ENCODE measurements at regions not wholly inside any gene's neighbourhood (a gene's known extent, or its start where the extent isn't known, plus 50 kb on each side); places are given as distances from the start of the nearest gene placed in this dataset.

GRCh38 chr15:47027322-47027946, 689.9 kb upstream of the SEMA6D start:
- Histone ChIP-seq H2AFZ (ENCODE audit: insufficient read depth, low read depth, low read length, poor library complexity, severe bottlenecking) (no peak overlapping the region), H3K79me2 (ENCODE audit: control insufficient read depth, insufficient read depth, low read length) (no peaks in the 10 kb centered on the region), H3K4me1 (ENCODE audit: control insufficient read depth in 2 of 2, insufficient read depth in 2 of 2, low read length in 2 of 2) (no peaks in the 10 kb centered on the region), H3K36me3 (replicated peaks in 1 of 2; ENCODE audit: control extremely low read depth in 1 of 2, control insufficient read depth in 1 of 2, extremely low read depth in 1 of 2, insufficient read depth in 2 of 2, low read length in 1 of 2) (no peaks in the 10 kb centered on the region), H3K9ac (ENCODE audit: low read length) (no peak overlapping the region), H3K4me2 (replicated peaks; ENCODE audit: low read depth, low read length, poor library complexity, severe bottlenecking) (no peak overlapping the region), H3K9me3 (ENCODE audit: control extremely low read depth in 1 of 3, control insufficient read depth in 2 of 3, insufficient read depth in 1 of 3, low read length in 2 of 3) (peaks cover 0 to 9% (median 0%) of the 10 kb centered on the region in 3 donors), H3K27ac (ENCODE audit: low read length in 2 of 2) (no peak overlapping the region), H3K27me3 (replicated peaks in 1 of 4; ENCODE audit: control extremely low read depth in 1 of 4, control insufficient read depth in 3 of 4, insufficient read depth in 4 of 4, low read length in 3 of 4) (no peaks in the 10 kb centered on the region), H3K4me3 (ENCODE audit: control extremely low read depth in 1 of 5, extremely low read depth in 1 of 5, insufficient read depth in 1 of 5, low read depth in 2 of 5, low read length in 4 of 5) (no peak overlapping the region), H4K20me1 (ENCODE audit: control insufficient read depth, insufficient read depth, low read length, poor library complexity, severe bottlenecking) (no peaks in the 10 kb centered on the region)
- POLR2A ChIA-PET, result no interaction called here
- ATAC-seq (ENCODE audit: low read depth) (no peak), DNase-seq (no peak)
- H3K27me3 Mint-ChIP-seq, result no peaks in the 10 kb centered on the region
- CTCF ChIA-PET, result no interaction called here
- TF ChIP-seq CTCF (IDR thresholded peaks at IDR 0.05) (no peak), EZH2 (IDR thresholded peaks at IDR 0.05; ENCODE audit: borderline replicate concordance, insufficient read depth, low read depth, low read length, poor library complexity, severe bottlenecking) (no peak)
- peaks cover 12% of the 10 kb centered on the region for H3K9me3 Mint-ChIP-seq (ENCODE audit: insufficient read depth)
- 85% methylated on average over 5 of the region's 5 CpGs for WGBS (ENCODE audit: insufficient coverage)
- no peak overlapping the region for H3K27ac Mint-ChIP-seq
- intact Hi-C loops (cut with micrococcal nuclease), result no loop called here
- no peak overlapping the region for H3K4me3 Mint-ChIP-seq
- H3K4me1 Mint-ChIP-seq, result no peaks in the 10 kb centered on the region

GRCh38 chr15:47035475-47036406, 681.6 kb upstream of the SEMA6D start:
- no CpG with 5 or more reads among the region's 2 CpGs for WGBS (ENCODE audit: insufficient coverage)
- POLR2A ChIA-PET, result no interaction called here
- Histone ChIP-seq H2AFZ (ENCODE audit: insufficient read depth, low read depth, low read length, poor library complexity, severe bottlenecking) (no peak overlapping the region), H3K9ac (ENCODE audit: low read length) (no peak overlapping the region), H3K27me3 (replicated peaks in 1 of 4; ENCODE audit: control extremely low read depth in 1 of 4, control insufficient read depth in 3 of 4, insufficient read depth in 4 of 4, low read length in 3 of 4) (no peaks in the 10 kb centered on the region), H3K4me3 (ENCODE audit: control extremely low read depth in 1 of 5, extremely low read depth in 1 of 5, insufficient read depth in 1 of 5, low read depth in 2 of 5, low read length in 4 of 5) (no peak overlapping the region), H3K9me3 (ENCODE audit: control extremely low read depth in 1 of 3, control insufficient read depth in 2 of 3, insufficient read depth in 1 of 3, low read length in 2 of 3) (no peaks in the 10 kb centered on the region), H3K27ac (ENCODE audit: low read length in 2 of 2) (no peak overlapping the region), H3K79me2 (ENCODE audit: control insufficient read depth, insufficient read depth, low read length) (no peaks in the 10 kb centered on the region), H3K4me1 (ENCODE audit: control insufficient read depth in 2 of 2, insufficient read depth in 2 of 2, low read length in 2 of 2) (no peaks in the 10 kb centered on the region), H4K20me1 (ENCODE audit: control insufficient read depth, insufficient read depth, low read length, poor library complexity, severe bottlenecking) (no peaks in the 10 kb centered on the region), H3K4me2 (replicated peaks; ENCODE audit: low read depth, low read length, poor library complexity, severe bottlenecking) (no peak overlapping the region), H3K36me3 (replicated peaks in 1 of 2; ENCODE audit: control extremely low read depth in 1 of 2, control insufficient read depth in 1 of 2, extremely low read depth in 1 of 2, insufficient read depth in 2 of 2, low read length in 1 of 2) (no peaks in the 10 kb centered on the region)
- ATAC-seq (ENCODE audit: low read depth) (no peak), DNase-seq (no peak)
- H3K4me1 Mint-ChIP-seq, result no peaks in the 10 kb centered on the region
- H3K4me3 Mint-ChIP-seq, result no peak overlapping the region
- no peak overlapping the region for H3K27ac Mint-ChIP-seq
- CTCF ChIA-PET, result no interaction called here
- no peak for TF ChIP-seq CTCF (IDR thresholded peaks at IDR 0.05)
- intact Hi-C loops (cut with micrococcal nuclease), result no loop called here
- no peaks in the 10 kb centered on the region for H3K9me3 Mint-ChIP-seq (ENCODE audit: insufficient read depth)
- no peaks in the 10 kb centered on the region for H3K27me3 Mint-ChIP-seq

All from B cell (primary cell).